ENCODE measurements at regions not wholly inside any gene's neighbourhood (a gene's known extent, or its start where the extent isn't known, plus 50 kb on each side); places are given as distances from the start of the nearest gene placed in this dataset.

DNA sequence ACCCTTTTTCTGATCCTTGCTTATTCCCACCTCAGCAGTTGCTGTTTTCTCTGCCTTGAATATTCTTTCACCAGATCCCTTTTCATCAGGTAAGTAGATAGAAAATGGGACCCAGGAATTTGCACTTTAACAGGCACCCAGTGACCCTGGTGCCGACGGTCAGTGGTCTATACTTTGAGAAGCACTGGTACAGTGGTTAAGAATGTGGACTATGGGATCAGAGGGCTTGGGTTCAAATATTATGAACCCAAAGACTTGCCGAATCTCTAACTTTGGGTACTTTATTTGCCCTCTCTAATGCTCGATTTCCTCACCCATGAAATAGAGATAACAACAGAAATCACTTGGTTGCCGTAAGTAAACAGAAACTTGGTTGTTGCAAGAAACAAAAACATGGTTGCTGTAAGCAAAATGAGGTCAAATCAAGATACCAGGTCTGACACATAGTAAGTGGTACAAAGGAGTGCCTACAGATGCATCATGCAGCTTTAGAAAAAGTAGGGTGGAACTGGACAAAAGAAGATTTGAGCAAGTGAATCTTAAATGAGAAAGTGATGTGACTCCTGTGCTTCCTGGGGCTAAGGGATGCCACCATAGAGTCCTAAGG is 69.5 kb upstream of the GLS start:
- Mint-ChIP-seq H3K9me3 (ENCODE audit: low read depth) (no peaks in the 10 kb centered on the region), H3K4me1 (ENCODE audit: low read depth) (peaks cover 13% of the 10 kb centered on the region), H3K4me3 (no peak overlapping the region), H3K36me3 (peaks cover 10% of the 10 kb centered on the region), H3K27ac (no peak overlapping the region), H3K27me3 (no peaks in the 10 kb centered on the region)

DNA sequence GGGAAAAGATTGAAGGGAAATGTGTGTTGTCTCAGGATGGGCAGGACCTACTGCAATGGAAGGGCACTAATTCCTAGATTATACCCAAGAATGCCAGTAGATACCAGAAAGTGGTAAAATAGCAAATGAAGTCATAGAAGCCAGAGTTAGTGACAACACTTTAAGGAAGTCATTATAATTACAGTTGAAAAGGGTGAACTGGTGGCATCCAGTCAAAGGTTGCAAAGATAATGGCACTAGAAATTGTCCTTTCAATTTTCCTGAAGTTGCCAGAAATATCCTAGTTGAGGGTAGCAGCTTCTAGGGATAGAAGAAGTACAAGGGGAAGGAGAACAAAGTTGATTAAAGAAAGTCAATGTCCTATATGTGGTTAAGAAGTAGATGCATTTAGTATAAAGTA is 68.8 kb upstream of the GLS start:
- Mint-ChIP-seq H3K27me3 (no peaks in the 10 kb centered on the region), H3K4me3 (no peak overlapping the region), H3K36me3 (peaks cover 12% of the 10 kb centered on the region), H3K9me3 (ENCODE audit: low read depth) (peaks cover under 1% of the 10 kb centered on the region), H3K4me1 (ENCODE audit: low read depth) (peaks cover 13% of the 10 kb centered on the region), H3K27ac (no peak overlapping the region)

DNA sequence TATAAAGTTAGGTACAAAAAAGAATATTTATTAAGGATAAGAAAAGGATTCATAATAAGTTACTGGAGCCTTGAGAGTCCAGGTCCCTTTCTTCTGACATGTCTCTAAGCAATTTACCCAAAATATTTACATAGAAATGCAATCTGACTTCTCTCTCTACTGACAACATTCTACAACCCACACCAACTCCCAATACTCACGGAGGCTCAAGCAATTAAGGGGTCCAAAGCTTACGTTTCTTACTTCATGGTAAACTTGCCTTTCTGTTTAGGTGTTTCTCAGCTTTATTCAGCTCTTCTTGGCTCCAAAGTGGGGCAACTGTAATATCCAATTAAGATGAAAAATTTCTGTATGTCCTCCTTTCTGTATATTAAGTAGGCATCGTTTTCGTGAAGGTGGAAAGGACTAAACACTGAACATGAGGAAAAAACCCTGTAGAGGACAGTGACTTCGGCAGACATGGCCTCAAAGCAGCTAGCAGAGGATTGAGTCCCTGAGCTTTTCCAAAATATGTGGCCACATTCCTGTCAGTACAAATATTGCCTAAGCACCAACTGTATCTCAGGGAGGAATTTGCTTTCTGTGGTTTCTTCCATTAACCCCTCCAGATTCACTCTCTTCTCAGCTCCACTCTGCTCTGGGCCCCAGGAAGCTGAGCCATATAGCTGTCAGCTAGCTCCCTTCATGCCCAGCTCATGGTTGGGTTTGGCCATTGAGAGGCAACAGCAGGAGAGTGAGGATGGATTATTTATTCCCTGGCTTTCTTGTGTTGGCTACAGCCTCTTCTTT is 67.9 kb upstream of the GLS start:
- H3K9me3 Mint-ChIP-seq (ENCODE audit: low read depth): peaks cover 7% of the 10 kb centered on the region
- no peak overlapping the region for H3K4me3 Mint-ChIP-seq
- H3K27me3 Mint-ChIP-seq: no peaks in the 10 kb centered on the region
- H3K36me3 Mint-ChIP-seq: peaks cover 16% of the 10 kb centered on the region
- peaks cover 12% of the 10 kb centered on the region for H3K4me1 Mint-ChIP-seq (ENCODE audit: low read depth)
- H3K27ac Mint-ChIP-seq: no peak overlapping the region

DNA sequence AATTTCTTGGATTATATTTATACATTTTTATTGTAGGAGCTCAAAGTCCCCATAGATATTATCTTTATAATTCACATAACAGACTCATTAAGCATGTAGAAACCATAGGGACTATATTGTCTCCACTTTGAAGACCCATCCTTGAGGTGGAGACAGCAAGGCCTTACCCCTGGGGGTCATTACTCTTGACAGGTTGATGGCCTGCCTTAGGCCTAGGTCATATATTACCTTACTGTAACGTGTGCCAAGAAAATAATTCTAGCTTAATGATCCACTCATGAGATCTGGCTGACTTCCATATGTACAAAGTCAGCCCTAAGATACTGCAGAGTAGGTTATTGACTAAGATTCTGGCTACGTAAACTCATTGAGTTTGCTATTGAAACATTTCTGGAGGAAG is 65.4 kb upstream of the GLS start:
- no peak overlapping the region for H3K4me3 Mint-ChIP-seq
- no peaks in the 10 kb centered on the region for H3K27me3 Mint-ChIP-seq
- no peak overlapping the region for H3K27ac Mint-ChIP-seq
- H3K9me3 Mint-ChIP-seq (ENCODE audit: low read depth): peaks cover 7% of the 10 kb centered on the region
- peaks cover 16% of the 10 kb centered on the region for H3K36me3 Mint-ChIP-seq
- peaks cover 1% of the 10 kb centered on the region for H3K4me1 Mint-ChIP-seq (ENCODE audit: low read depth)

DNA sequence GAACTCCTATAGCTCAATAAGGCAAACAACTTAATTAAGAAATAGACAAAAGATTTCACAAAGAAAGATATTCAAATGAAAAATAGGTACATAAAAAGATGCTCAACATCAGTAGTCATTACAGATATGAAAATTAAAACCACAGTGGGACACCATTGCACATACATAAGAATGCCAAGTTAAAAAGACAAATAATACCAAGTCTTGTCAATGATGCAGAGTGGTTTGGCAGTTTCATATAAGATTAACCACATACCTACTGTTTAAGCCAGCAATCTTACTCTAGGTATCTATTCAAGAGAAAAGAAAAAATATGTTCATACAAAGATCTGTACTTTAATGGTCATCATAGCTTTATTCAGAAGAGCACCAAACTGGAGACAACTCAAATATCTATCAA is 63.5 kb upstream of the GLS start:
- Mint-ChIP-seq H3K27ac (no peak overlapping the region), H3K36me3 (peaks cover 16% of the 10 kb centered on the region), H3K4me3 (no peak overlapping the region), H3K9me3 (ENCODE audit: low read depth) (peaks cover 7% of the 10 kb centered on the region), H3K27me3 (no peaks in the 10 kb centered on the region), H3K4me1 (ENCODE audit: low read depth) (no peaks in the 10 kb centered on the region)

DNA sequence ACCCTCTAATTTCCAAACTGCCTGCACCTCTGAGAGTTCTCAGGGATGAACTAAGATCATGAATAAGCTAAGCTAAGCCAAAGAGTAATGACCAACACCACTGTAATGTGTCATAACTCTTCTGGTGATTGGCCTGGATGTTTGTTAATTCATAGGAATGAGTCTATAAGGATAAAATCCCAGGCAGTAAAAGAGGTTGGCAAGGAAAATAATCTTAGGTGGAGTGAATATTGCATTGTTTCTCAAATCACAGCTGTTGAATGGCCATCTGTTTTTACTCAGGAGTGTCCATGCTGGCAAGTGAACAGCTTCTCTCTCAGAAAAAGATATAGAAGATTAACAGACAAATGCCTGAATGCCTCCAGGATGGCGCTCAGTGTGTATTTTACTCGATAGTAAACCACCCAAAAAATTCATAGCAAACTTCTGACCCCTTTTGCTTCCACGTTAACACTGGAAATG is 60.8 kb upstream of the GLS start:
- Mint-ChIP-seq H3K27ac (no peak overlapping the region), H3K27me3 (no peaks in the 10 kb centered on the region), H3K4me1 (ENCODE audit: low read depth) (no peaks in the 10 kb centered on the region), H3K4me3 (no peak overlapping the region), H3K36me3 (peaks cover 10% of the 10 kb centered on the region), H3K9me3 (ENCODE audit: low read depth) (peaks cover 7% of the 10 kb centered on the region)

DNA sequence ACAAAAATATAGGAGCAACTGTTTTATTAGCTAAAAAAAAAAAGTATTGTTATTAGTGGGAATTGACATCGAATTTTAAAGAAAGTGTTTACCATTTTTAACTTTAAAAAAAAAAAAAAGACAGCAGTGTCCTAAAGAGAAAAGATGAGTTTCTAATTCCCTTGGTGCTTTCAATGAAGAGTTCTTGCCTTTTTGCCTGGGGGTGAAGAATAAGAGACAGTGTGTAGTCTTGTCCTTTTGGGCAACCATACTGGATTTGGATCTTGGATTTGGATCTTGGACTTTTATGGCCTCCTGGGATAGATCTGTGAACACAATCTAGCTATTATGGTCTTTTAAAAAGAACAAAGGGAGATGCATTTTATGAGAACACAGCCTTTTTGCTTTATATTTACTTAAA is 60.2 kb upstream of the GLS start:
- Mint-ChIP-seq H3K4me3 (no peak overlapping the region), H3K9me3 (ENCODE audit: low read depth) (peaks cover 7% of the 10 kb centered on the region), H3K4me1 (ENCODE audit: low read depth) (no peaks in the 10 kb centered on the region), H3K27me3 (no peaks in the 10 kb centered on the region), H3K36me3 (peaks cover 7% of the 10 kb centered on the region), H3K27ac (no peak overlapping the region)

DNA sequence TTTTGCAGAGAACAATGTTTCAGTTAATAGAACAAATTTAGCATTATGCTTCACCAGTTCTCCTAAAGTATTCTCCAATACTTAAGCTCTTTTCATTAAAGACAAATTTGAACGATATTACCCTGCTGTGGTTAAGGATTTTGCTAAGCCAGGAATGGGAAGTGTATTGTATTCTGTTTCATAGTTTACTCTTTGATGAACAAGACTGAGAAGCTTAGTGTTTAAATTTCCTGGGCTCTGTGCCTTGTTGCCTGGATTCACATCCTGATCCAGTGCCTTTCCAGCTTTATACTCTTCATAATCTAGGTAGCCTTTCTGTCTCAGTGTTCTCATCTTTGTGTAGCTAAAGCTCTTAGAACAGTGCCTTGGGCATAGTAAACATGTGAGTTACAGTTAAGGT is 58.6 kb upstream of the GLS start:
- H3K4me3 Mint-ChIP-seq: no peak overlapping the region
- H3K9me3 Mint-ChIP-seq (ENCODE audit: low read depth): peaks cover 5% of the 10 kb centered on the region
- no peaks in the 10 kb centered on the region for H3K4me1 Mint-ChIP-seq (ENCODE audit: low read depth)
- peaks cover 3% of the 10 kb centered on the region for H3K36me3 Mint-ChIP-seq
- no peak overlapping the region for H3K27ac Mint-ChIP-seq
- no peaks in the 10 kb centered on the region for H3K27me3 Mint-ChIP-seq

DNA sequence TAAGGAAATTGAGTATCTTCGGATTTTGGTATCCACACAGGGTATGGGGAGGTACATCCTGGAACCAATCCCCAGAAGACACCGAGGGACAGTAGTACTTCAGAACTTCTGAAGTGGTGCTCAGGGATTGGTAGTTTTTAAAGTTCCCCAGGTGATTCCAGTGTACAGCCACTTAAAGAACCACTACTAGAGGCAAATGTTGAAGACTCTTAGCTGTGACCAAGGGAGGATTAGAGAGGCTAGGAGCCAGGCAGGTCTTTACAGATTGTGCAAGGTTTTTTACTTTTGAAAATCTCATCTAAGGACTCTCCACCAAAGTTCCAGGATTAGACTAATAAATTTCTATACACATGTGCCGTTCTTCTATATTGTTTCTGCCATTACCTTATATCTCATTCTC is 52.9 kb upstream of the GLS start:
- Mint-ChIP-seq H3K4me1 (ENCODE audit: low read depth) (no peaks in the 10 kb centered on the region), H3K27ac (no peak overlapping the region), H3K9me3 (ENCODE audit: low read depth) (no peaks in the 10 kb centered on the region), H3K36me3 (peaks cover 6% of the 10 kb centered on the region), H3K27me3 (no peaks in the 10 kb centered on the region), H3K4me3 (no peak overlapping the region)

DNA sequence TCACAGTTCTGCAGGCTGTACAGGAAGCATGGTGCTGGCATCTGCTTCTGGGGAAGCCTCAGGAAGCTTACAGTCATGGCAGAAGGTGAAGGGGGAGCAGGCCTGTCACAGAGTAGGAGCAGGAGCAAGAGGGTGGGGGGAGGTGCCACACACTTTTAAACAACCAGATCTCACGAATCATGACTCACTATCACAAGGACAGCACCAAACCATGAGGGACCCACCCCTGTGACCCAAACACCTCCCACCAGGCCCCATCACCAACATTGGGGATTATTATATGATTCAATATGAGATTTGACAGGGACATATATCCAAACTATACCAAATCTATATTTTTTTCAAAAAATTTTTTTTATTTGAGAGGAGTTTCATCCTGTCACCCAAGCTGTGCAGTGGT is 51.0 kb upstream of the GLS start:
- H3K27ac Mint-ChIP-seq: no peak overlapping the region
- no peaks in the 10 kb centered on the region for H3K4me1 Mint-ChIP-seq (ENCODE audit: low read depth)
- no peak overlapping the region for H3K4me3 Mint-ChIP-seq
- peaks cover 9% of the 10 kb centered on the region for H3K36me3 Mint-ChIP-seq
- no peaks in the 10 kb centered on the region for H3K9me3 Mint-ChIP-seq (ENCODE audit: low read depth)
- H3K27me3 Mint-ChIP-seq: no peaks in the 10 kb centered on the region
